HFF-Myc (cell line): ENCODE measurements at regions not wholly inside any gene's neighbourhood (a gene's known extent, or its start where the extent isn't known, plus 50 kb on each side); places are given as distances from the start of the nearest gene placed in this dataset.

Experiments used
- DNase-seq: peaks from one replicate; pipeline ENCODE4 v3.0.0-alpha.2; 2011; ENCODE audit warnings: low read depth; ENCODE audit errors: extremely low read depth
- H3K4me3 ChIP-seq: replicated peaks from 2 replicates; pipeline ENCODE4 v1.5.1; 2011; ENCODE audit warnings: low read depth, mild to moderate bottlenecking, control low read depth, low read length
- CTCF ChIP-seq: IDR thresholded peaks from 2 replicates; pipeline ENCODE4 v1.5.1; 2012; ENCODE audit warnings: mild to moderate bottlenecking, low read depth, low read length, control low read depth; ENCODE audit errors: missing control alignments

DNA sequence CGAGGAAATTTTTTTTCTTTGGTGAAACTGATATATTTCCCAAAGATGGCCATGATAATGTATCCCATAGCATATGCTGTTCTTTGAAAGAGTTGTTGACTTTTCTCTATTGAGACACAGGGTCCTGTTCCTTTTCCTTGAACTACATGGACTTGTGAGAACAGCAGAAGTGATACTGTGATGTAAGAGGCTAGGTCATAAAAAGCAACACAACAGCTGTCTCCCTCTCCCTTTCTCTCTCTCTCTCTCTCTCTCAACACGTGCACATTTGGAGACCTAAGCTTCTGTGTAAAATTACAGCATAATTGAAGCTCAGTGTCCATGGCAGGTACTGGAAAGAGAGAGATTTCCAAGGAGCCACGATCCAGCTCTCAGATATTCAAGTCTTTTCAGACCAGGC is 1712.4 kb downstream of the EFNB2 start:
- no peak for DNase-seq
- no peak for TF ChIP-seq CTCF
- H3K4me3 ChIP-seq: no peak overlapping the region

- no peak overlapping the region for H3K4me3 ChIP-seq
- TF ChIP-seq CTCF: no peak
- no peak for DNase-seq
These were observed 1718.2 kb downstream of the EFNB2 start for GRCh38 chr13:104817271-104817670.

DNA sequence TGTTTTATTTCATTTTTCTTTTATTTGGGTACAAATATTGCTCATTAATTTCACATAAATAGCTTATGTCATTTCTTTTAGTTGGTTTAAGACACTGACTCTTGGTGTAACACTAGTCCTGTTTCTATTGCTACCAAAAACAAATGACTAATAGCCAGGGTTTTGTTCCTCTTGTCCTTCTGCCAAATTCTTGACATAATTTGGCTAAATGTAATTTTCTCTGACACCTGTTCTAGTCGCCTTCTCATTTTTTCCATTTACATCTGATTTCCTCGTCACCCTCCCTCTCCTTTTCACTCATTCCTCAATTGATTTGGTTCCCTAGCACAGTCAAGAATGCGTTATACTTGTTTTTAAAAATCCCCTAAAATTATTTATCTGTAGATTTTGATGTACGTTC is 1718.7 kb downstream of the EFNB2 start:
- H3K4me3 ChIP-seq: no peak overlapping the region
- no peak for TF ChIP-seq CTCF
- no peak for DNase-seq

GRCh38 chr13:104810242-104810641 is 1725.2 kb downstream of the EFNB2 start:
- DNase-seq: no peak
- no peak for TF ChIP-seq CTCF

DNA sequence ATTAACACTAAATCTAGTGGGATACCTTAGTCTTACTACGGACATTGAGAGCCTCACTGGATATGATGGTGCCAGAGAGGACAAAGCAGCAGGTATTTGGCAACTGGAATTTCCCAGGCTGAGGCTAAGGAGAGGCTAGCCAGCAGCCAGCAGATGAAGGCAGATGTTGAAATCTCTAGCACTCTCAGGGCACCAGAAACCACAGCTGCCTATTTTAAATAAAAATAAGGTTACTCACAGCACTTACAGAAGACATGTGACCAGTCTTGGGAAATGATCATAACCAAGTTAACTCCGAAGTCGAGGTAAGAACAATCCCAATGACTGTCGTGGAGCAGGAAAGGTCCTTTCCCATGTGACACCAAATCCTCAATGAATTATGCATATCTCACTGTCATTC is 1726.0 kb downstream of the EFNB2 start:
- TF ChIP-seq CTCF: no peak
- no peak for DNase-seq
- no peak overlapping the region for H3K4me3 ChIP-seq

More at GRCh38 chr13:104810242-104810641, 1725.2 kb downstream of the EFNB2 start:
- no peak overlapping the region for H3K4me3 ChIP-seq

GRCh38 chr13:104805346-104805745 is 1730.1 kb downstream of the EFNB2 start:
- no peak for DNase-seq
- no peak overlapping the region for H3K4me3 ChIP-seq
- TF ChIP-seq CTCF: no peak

GRCh38 chr13:104799152-104799551 is 1732.9 kb upstream of the SLC10A2 start:
- DNase-seq: no peak
- TF ChIP-seq CTCF: no peak
- H3K4me3 ChIP-seq: no peak overlapping the region
